Right kidney (tissue), 1 donor: ENCODE measurements at regions not wholly inside any gene's neighbourhood (a gene's known extent, or its start where the extent isn't known, plus 50 kb on each side); places are given as distances from the start of the nearest gene placed in this dataset.

ENCODE experiments used
- DNase-seq: peaks from one replicate; pipeline ENCODE4 v3.0.0-alpha.2; 2016

- no peak for DNase-seq
Observed at GRCh38 chr2:21642647-21643046, 518.9 kb downstream of the TDRD15 start.

- DNase-seq: peak; percentile 8
Observed at GRCh38 chr2:21643180-21643579, 519.4 kb downstream of the TDRD15 start.

GRCh38 chr2:21644266-21644665 lies 520.5 kb downstream of the TDRD15 start:
- DNase-seq: no peak

GRCh38 chr2:21646345-21646744 lies 522.6 kb downstream of the TDRD15 start:
- peak; percentile 28 for DNase-seq

- no peak for DNase-seq
Observed at GRCh38 chr2:21650569-21650968, 526.8 kb downstream of the TDRD15 start.

GRCh38 chr2:21655136-21655535 lies 531.4 kb downstream of the TDRD15 start:
- DNase-seq: no peak

GRCh38 chr2:21656330-21657075 lies 532.7 kb downstream of the TDRD15 start:
- no peak for DNase-seq

- DNase-seq: no peak
Observed at GRCh38 chr2:21657445-21657844, 533.7 kb downstream of the TDRD15 start.

- no peak for DNase-seq
Observed at GRCh38 chr2:21658269-21658668, 534.5 kb downstream of the TDRD15 start.

- no peak for DNase-seq
Observed at GRCh38 chr2:21658907-21659477, 535.2 kb downstream of the TDRD15 start.

- no peak for DNase-seq
Observed at GRCh38 chr2:21664083-21664482, 540.3 kb downstream of the TDRD15 start.

- DNase-seq: no peak
Observed at GRCh38 chr2:21667638-21668037, 543.9 kb downstream of the TDRD15 start.

GRCh38 chr2:21668078-21668710 lies 544.4 kb downstream of the TDRD15 start:
- DNase-seq: no peak

GRCh38 chr2:21676041-21676440 lies 552.3 kb downstream of the TDRD15 start:
- DNase-seq: no peak

GRCh38 chr2:21676676-21677075 lies 552.9 kb downstream of the TDRD15 start:
- no peak for DNase-seq

GRCh38 chr2:21683838-21684237 lies 560.1 kb downstream of the TDRD15 start:
- DNase-seq: no peak

GRCh38 chr2:21687589-21687988 lies 563.8 kb downstream of the TDRD15 start:
- no peak for DNase-seq

- no peak for DNase-seq
Observed at GRCh38 chr2:21690005-21690404, 566.2 kb downstream of the TDRD15 start.

GRCh38 chr2:21693081-21693480 lies 569.3 kb downstream of the TDRD15 start:
- no peak for DNase-seq

- DNase-seq: no peak
Observed at GRCh38 chr2:21694079-21694878, 570.5 kb downstream of the TDRD15 start.

- no peak for DNase-seq
Observed at GRCh38 chr2:21696900-21697299, 573.1 kb downstream of the TDRD15 start.

- no peak for DNase-seq
Observed at GRCh38 chr2:21700644-21701043, 576.9 kb downstream of the TDRD15 start.

- DNase-seq: no peak
Observed at GRCh38 chr2:21710031-21710430, 586.3 kb downstream of the TDRD15 start.
